Spleen (tissue), 11 donors: ENCODE measurements at regions not wholly inside any gene's neighbourhood (a gene's known extent, or its start where the extent isn't known, plus 50 kb on each side); places are given as distances from the start of the nearest gene placed in this dataset.

Source experiments
- DNase-seq: peaks from one replicate; pipeline ENCODE4 v3.0.0-alpha.2; 2020
- H3K27ac ChIP-seq, 8 donors: fragments of 200-600 bp; sonication (generic) in 7 of 8; 1 replicate in 4 of 8; 2 replicates in 4 of 8; pipeline versions ENCODE4 v1.5.0 to v1.8.0; 2016 to 2021; ENCODE audit warnings: inconsistent platforms in 4 of 8, mild to moderate bottlenecking in 4 of 8, moderate library complexity in 1 of 8
- H3K27me3 ChIP-seq, 7 donors: fragments of 200-600 bp; sonication (generic) in 6 of 7; replicated peaks in 1 of 7; 1 replicate in 4 of 7; 2 replicates in 3 of 7; pipeline versions ENCODE4 v1.5.0 to v1.8.0; 2016 to 2021; ENCODE audit warnings: inconsistent platforms in 3 of 7, mild to moderate bottlenecking in 1 of 7
- H3K36me3 ChIP-seq, 6 donors: fragments of 200-600 bp; sonication (generic) in 5 of 6; 1 replicate in 4 of 6; 2 replicates in 2 of 6; pipeline versions ENCODE4 v1.5.0 to v1.8.0; 2016 to 2021; ENCODE audit warnings: inconsistent platforms in 2 of 6
- H3K4me1 ChIP-seq, 6 donors: fragments of 200-600 bp; sonication (generic) in 5 of 6; 1 replicate in 3 of 6; 2 replicates in 3 of 6; pipeline versions ENCODE4 v1.5.0 to v1.8.0; 2016 to 2021; ENCODE audit warnings: inconsistent platforms in 3 of 6
- H3K4me3 ChIP-seq, 8 donors: fragments of 200-600 bp; sonication (generic) in 7 of 8; 1 replicate in 4 of 8; 2 replicates in 4 of 8; pipeline versions ENCODE4 v1.5.0 to v1.8.0; 2016 to 2021; ENCODE audit warnings: inconsistent platforms in 4 of 8, mild to moderate bottlenecking in 4 of 8, moderate library complexity in 2 of 8
- H3K9me3 ChIP-seq, 8 donors: fragments of 200-600 bp; sonication (generic) in 7 of 8; 1 replicate in 4 of 8; 2 replicates in 4 of 8; pipeline versions ENCODE4 v1.5.0 to v1.8.0; 2016 to 2021; ENCODE audit warnings: inconsistent platforms in 4 of 8
- POLR2A ChIP-seq, 3 donors: fragments of 450-650 bp; IDR thresholded peaks; one replicate each; pipeline ENCODE4 v1.5.1; 2017; ENCODE audit warnings: antibody characterized with exemption in 3 of 3, mild to moderate bottlenecking in 1 of 3
- POLR2AphosphoS5 ChIP-seq, 3 donors: sonication (generic); formaldehyde crosslinking; IDR thresholded peaks; one replicate each; pipeline ENCODE4 v1.5.1; 2017; ENCODE audit warnings: antibody characterized with exemption in 3 of 3
- WGBS, 5 donors: extraction: QIAGEN DNeasy Blood & Tissue Kit in 3 of 5; methylation state at CpG; one replicate each; pipeline versions ENCODE4 v1.1.5 to v1.1.7; 2013 to 2018; 5-methylcytosine and 5-hydroxymethylcytosine counted together
- intact Hi-C: fragments of 100-400 bp; cut with DNase I; formaldehyde crosslinking; loops from one replicate; pipeline ENCODE4 v1.15.0; 2023; ENCODE audit warnings: low total_unique reads
- TF ChIP-seq, protein P1 (sequence below), 11 experiments: fragments of 200-600 bp in 7 of 11; fragments of 450-650 bp in 4 of 11; sonication (generic) in 4 of 11; IDR thresholded peaks in 8 of 11; conservative IDR thresholded peaks in 3 of 11; 1 replicate in 7 of 11; 2 replicates in 4 of 11; pipeline versions ENCODE4 v1.4.0 to v1.8.0; 2016 to 2021; ENCODE audit warnings: antibody characterized with exemption in 11 of 11, inconsistent platforms in 4 of 11, mild to moderate bottlenecking in 1 of 11
- donor health status: healthy with polysubstance abuse.
- donor health status: DM: no; HTN: no; CAD: no; lungs with moderate emphysema.
- donor health status: DM: no; HTN: no; CAD: no.
- donor health status: Bipolar disorder and iron deficiency.
- donor health status: healthy.
- donor health status: DM: no; HTN: no; CAD: no.
- donor health status: DM: yes; HTN: yes; CAD: no.

DNA sequence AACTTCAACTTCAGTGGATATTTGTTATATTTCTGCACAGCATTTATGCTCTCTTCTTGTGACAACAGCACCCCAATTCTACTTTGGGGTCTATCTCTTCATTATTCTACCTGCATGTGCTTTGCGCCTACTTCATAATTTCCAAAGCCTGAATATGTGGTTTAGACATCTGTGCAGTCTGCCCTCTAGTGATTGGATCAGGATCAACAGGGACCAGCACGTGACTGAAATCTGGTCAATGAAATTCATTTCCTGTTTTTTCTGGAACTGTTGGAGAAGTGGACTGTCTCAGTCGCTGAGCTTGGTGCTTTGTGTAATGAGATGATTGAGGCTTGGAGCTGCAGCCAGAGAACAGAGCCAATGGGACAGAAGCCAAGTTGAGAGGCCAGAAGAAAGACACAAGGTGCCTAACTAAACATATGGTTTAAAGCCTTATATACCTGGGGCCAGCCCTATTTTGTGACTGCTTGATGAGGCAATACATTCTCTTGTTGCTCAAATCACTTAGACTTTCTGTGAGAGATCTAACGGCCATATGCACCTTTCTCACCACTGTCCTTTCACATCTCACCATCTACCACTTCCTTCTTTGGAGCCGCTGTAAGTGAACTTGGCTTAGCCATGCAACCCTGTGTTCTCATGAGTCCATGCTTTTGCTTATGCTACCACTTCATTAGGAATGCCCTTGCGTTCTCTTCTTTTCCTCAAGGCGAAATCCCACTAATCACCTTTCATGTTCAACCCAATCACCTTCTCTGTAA lies 68.8 kb upstream of the PPP2R2B start:
- intact Hi-C loops: no loop called here

DNA sequence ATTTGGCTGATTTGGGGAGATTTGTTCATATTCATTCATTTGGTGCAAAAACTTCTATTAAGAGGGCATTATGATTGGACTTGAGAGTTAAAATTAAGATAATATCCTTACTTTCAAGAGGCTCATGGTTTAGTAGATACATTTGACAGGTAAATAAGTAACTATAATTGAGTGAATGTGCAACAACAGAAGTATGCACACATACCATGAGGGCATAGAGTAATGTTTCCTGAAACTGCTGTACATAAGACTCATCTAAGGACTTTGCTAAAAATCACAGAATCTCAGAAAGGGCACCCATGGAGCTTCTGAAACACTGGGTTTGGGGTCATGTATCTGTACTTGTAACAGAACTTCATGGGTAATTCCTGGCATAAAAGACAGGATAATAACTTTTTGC lies 70.1 kb upstream of the PPP2R2B start:
- TF ChIP-seq POLR2AphosphoS5 (IDR thresholded peaks at IDR 0.05) (no peak), POLR2A (IDR thresholded peaks at IDR 0.05) (no peak)
- TF ChIP-seq, protein P1, sequence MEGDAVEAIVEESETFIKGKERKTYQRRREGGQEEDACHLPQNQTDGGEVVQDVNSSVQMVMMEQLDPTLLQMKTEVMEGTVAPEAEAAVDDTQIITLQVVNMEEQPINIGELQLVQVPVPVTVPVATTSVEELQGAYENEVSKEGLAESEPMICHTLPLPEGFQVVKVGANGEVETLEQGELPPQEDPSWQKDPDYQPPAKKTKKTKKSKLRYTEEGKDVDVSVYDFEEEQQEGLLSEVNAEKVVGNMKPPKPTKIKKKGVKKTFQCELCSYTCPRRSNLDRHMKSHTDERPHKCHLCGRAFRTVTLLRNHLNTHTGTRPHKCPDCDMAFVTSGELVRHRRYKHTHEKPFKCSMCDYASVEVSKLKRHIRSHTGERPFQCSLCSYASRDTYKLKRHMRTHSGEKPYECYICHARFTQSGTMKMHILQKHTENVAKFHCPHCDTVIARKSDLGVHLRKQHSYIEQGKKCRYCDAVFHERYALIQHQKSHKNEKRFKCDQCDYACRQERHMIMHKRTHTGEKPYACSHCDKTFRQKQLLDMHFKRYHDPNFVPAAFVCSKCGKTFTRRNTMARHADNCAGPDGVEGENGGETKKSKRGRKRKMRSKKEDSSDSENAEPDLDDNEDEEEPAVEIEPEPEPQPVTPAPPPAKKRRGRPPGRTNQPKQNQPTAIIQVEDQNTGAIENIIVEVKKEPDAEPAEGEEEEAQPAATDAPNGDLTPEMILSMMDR (IDR thresholded peaks at IDR 0.05 in 8 of 11, conservative IDR thresholded peaks at IDR 0.05 in 3 of 11): no peak
- DNase-seq: no peak
- Histone ChIP-seq H3K4me3 (no peak overlapping the region), H3K9me3 (no peaks in the 10 kb centered on the region), H3K4me1 (no peaks in the 10 kb centered on the region), H3K27ac (no peak overlapping the region), H3K36me3 (no peaks in the 10 kb centered on the region), H3K27me3 (no peaks in the 10 kb centered on the region)
- intact Hi-C loops: no loop called here

More for the DNA sequence above, 68.8 kb upstream of the PPP2R2B start:
- no peak overlapping the region for H3K27ac ChIP-seq
- DNase-seq: no peak
- H3K4me3 ChIP-seq: no peak overlapping the region
- TF ChIP-seq, protein P1 (IDR thresholded peaks at IDR 0.05 in 8 of 11, conservative IDR thresholded peaks at IDR 0.05 in 3 of 11): peak in 1 of 11 experiments; percentile 30
- TF ChIP-seq POLR2A (IDR thresholded peaks at IDR 0.05): no peak
- H3K27me3 ChIP-seq: no peaks in the 10 kb centered on the region
- no peaks in the 10 kb centered on the region for H3K4me1 ChIP-seq
- 66 to 72% (median 71%) methylated on average over 7 of the region's 7 CpGs for WGBS, 5 donors
- no peaks in the 10 kb centered on the region for H3K36me3 ChIP-seq
- H3K9me3 ChIP-seq: no peaks in the 10 kb centered on the region

DNA sequence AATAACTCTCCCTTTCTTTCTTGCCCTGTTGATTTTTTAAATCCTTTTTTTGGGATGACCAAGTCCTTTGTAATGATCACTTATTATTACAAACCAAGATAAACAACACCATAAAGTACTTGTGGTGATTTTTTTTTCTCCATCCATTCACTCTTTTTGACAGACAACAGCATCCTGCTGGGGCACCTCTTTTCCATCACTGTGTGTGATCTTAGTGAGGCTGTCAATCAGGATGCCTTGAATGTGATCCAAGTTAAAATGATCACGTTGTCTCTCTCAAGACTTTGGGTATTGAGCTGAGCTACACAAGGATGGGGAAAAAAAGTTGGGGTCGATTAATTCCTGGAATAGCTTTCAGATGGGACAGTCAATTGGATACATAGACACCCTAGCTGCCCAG lies 73.6 kb upstream of the PPP2R2B start:
- no peak for TF ChIP-seq POLR2AphosphoS5 (IDR thresholded peaks at IDR 0.05)
- TF ChIP-seq, protein P1 (IDR thresholded peaks at IDR 0.05 in 8 of 11, conservative IDR thresholded peaks at IDR 0.05 in 3 of 11): no peak
- TF ChIP-seq POLR2A (IDR thresholded peaks at IDR 0.05): no peak
- no peak overlapping the region for H3K27ac ChIP-seq
- no peaks in the 10 kb centered on the region for H3K36me3 ChIP-seq
- 56 to 69% (median 64%) methylated on average over 2 of the region's 2 CpGs for WGBS, 5 donors
- no peaks in the 10 kb centered on the region for H3K4me1 ChIP-seq
- H3K27me3 ChIP-seq: no peaks in the 10 kb centered on the region
- H3K9me3 ChIP-seq: no peaks in the 10 kb centered on the region
- intact Hi-C loops: no loop called here
- H3K4me3 ChIP-seq: no peak overlapping the region
- DNase-seq: no peak

DNA sequence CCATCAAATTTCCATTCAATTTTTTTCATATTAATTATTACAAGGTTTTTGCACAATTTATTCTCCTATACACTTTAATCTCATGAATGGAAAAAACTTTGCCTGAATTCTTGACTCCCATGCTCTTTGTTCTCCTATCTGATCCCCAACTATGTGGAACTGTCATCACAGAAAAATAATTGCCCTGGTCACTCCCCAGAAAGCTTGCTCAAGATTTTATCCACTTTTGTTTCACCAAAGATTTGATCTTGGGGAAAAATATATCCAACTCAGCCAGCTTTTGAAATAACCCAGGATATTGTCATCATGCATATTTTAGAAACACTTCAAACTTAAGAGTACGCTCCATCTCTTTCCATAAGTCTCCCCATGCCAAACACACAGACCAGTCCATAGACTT lies 77.7 kb upstream of the PPP2R2B start:
- Histone ChIP-seq H3K4me3 (no peak overlapping the region), H3K36me3 (no peaks in the 10 kb centered on the region), H3K27ac (no peak overlapping the region), H3K4me1 (no peaks in the 10 kb centered on the region), H3K27me3 (no peaks in the 10 kb centered on the region), H3K9me3 (no peaks in the 10 kb centered on the region)
- TF ChIP-seq POLR2AphosphoS5 (IDR thresholded peaks at IDR 0.05) (no peak), POLR2A (IDR thresholded peaks at IDR 0.05) (no peak)
- TF ChIP-seq, protein P1 (IDR thresholded peaks at IDR 0.05 in 8 of 11, conservative IDR thresholded peaks at IDR 0.05 in 3 of 11): no peak
- DNase-seq: no peak
- intact Hi-C loops: no loop called here
- 90 to 97% (median 93%) methylated on average over 1 of the region's 1 CpG for WGBS, 5 donors
